HG02588 (cell line): ENCODE measurements at regions not wholly inside any gene's neighbourhood (a gene's known extent, or its start where the extent isn't known, plus 50 kb on each side); places are given as distances from the start of the nearest gene placed in this dataset.

ENCODE experiments used
- ATAC-seq: cut with Tn5 transposase; IDR thresholded peaks from one replicate; pipeline ENCODE4 v1.9.1; 2021; ENCODE audit warnings: mild to moderate bottlenecking, moderate library complexity; ENCODE audit not compliant: unreplicated experiment

GRCh38 chr16:86015606-86016005 is 116.6 kb downstream of the IRF8 start:
- no peak for ATAC-seq

GRCh38 chr16:86016201-86016965 is 117.4 kb downstream of the IRF8 start:
- no peak for ATAC-seq

GRCh38 chr16:86018071-86018470 is 119.1 kb downstream of the IRF8 start:
- ATAC-seq: no peak

- ATAC-seq: no peak
Observed at GRCh38 chr16:86018487-86018886, 119.5 kb downstream of the IRF8 start.

- no peak for ATAC-seq
Observed at GRCh38 chr16:86018941-86019340, 120.0 kb downstream of the IRF8 start.

- no peak for ATAC-seq
Observed at GRCh38 chr16:86019446-86020047, 120.6 kb downstream of the IRF8 start.

- no peak for ATAC-seq
Observed at GRCh38 chr16:86020971-86021370, 122.0 kb downstream of the IRF8 start.

- ATAC-seq: no peak
Observed at GRCh38 chr16:86022381-86022960, 123.5 kb downstream of the IRF8 start.

- ATAC-seq: no peak
Observed at GRCh38 chr16:86024210-86024609, 125.2 kb downstream of the IRF8 start.

GRCh38 chr16:86025706-86026105 is 126.7 kb downstream of the IRF8 start:
- ATAC-seq: no peak

GRCh38 chr16:86026171-86026910 is 127.4 kb downstream of the IRF8 start:
- no peak for ATAC-seq

- ATAC-seq: no peak
Observed at GRCh38 chr16:86026916-86027315, 128.0 kb downstream of the IRF8 start.

GRCh38 chr16:86027373-86028126 is 128.6 kb downstream of the IRF8 start:
- no peak for ATAC-seq

GRCh38 chr16:86029131-86029741 is 130.3 kb downstream of the IRF8 start:
- ATAC-seq: no peak

GRCh38 chr16:86030116-86030515 is 131.2 kb downstream of the IRF8 start:
- ATAC-seq: no peak

GRCh38 chr16:86031141-86031678 is 132.2 kb downstream of the IRF8 start:
- no peak for ATAC-seq

GRCh38 chr16:86033016-86033474 is 134.1 kb downstream of the IRF8 start:
- ATAC-seq: no peak

- no peak for ATAC-seq
Observed at GRCh38 chr16:86033971-86034370, 135.0 kb downstream of the IRF8 start.

GRCh38 chr16:86034421-86034919 is 135.5 kb downstream of the IRF8 start:
- no peak for ATAC-seq

GRCh38 chr16:86035906-86036305 is 136.9 kb downstream of the IRF8 start:
- no peak for ATAC-seq
